ENCODE measurements at regions not wholly inside any gene's neighbourhood (a gene's known extent, or its start where the extent isn't known, plus 50 kb on each side); places are given as distances from the start of the nearest gene placed in this dataset.

GRCh38 chr1:232579958-232580941 is 49.7 kb downstream of the SIPA1L2 start:
- no peak overlapping the region for H3K4me3 ChIP-seq (ENCODE audit: low read depth, low read length)
- TF ChIP-seq CTCF (IDR thresholded peaks at IDR 0.05; ENCODE audit: low read depth, low read length), result no peak

GRCh38 chr1:232579466-232579865 is 50.5 kb downstream of the SIPA1L2 start:
- TF ChIP-seq CTCF (IDR thresholded peaks at IDR 0.05; ENCODE audit: low read depth, low read length), result no peak
- no peak overlapping the region for H3K4me3 ChIP-seq (ENCODE audit: low read depth, low read length)

- H3K4me3 ChIP-seq (ENCODE audit: low read depth, low read length), result no peak overlapping the region
Observed at GRCh38 chr1:232578651-232579195, 51.2 kb downstream of the SIPA1L2 start.

GRCh38 chr1:232577772-232578171 is 52.2 kb downstream of the SIPA1L2 start:
- TF ChIP-seq CTCF (IDR thresholded peaks at IDR 0.05; ENCODE audit: low read depth, low read length), result no peak

More at GRCh38 chr1:232578651-232579195, 51.2 kb downstream of the SIPA1L2 start:
- no peak for TF ChIP-seq CTCF (IDR thresholded peaks at IDR 0.05; ENCODE audit: low read depth, low read length)

GRCh38 chr1:232576537-232576936 is 53.4 kb downstream of the SIPA1L2 start:
- no peak for TF ChIP-seq CTCF (IDR thresholded peaks at IDR 0.05; ENCODE audit: low read depth, low read length)
- no peak overlapping the region for H3K4me3 ChIP-seq (ENCODE audit: low read depth, low read length)

More at GRCh38 chr1:232577772-232578171, 52.2 kb downstream of the SIPA1L2 start:
- no peak overlapping the region for H3K4me3 ChIP-seq (ENCODE audit: low read depth, low read length)

- TF ChIP-seq CTCF (IDR thresholded peaks at IDR 0.05; ENCODE audit: low read depth, low read length), result no peak
- no peak overlapping the region for H3K4me3 ChIP-seq (ENCODE audit: low read depth, low read length)
Observed at GRCh38 chr1:232575763-232576040, 54.2 kb downstream of the SIPA1L2 start.

Data from WI38 (cell line).